ENCODE measurements at regions not wholly inside any gene's neighbourhood (a gene's known extent, or its start where the extent isn't known, plus 50 kb on each side); places are given as distances from the start of the nearest gene placed in this dataset.
"Not testable (repeated sequence)": the region's sequence is repeated elsewhere in the genome, so short reads cannot be mapped to it uniquely, and the experiment has no call there.

GRCh38 chr1:194060481-194060880 is 874.1 kb upstream of the B3GALT2 start:
- TF ChIP-seq, protein P1, sequence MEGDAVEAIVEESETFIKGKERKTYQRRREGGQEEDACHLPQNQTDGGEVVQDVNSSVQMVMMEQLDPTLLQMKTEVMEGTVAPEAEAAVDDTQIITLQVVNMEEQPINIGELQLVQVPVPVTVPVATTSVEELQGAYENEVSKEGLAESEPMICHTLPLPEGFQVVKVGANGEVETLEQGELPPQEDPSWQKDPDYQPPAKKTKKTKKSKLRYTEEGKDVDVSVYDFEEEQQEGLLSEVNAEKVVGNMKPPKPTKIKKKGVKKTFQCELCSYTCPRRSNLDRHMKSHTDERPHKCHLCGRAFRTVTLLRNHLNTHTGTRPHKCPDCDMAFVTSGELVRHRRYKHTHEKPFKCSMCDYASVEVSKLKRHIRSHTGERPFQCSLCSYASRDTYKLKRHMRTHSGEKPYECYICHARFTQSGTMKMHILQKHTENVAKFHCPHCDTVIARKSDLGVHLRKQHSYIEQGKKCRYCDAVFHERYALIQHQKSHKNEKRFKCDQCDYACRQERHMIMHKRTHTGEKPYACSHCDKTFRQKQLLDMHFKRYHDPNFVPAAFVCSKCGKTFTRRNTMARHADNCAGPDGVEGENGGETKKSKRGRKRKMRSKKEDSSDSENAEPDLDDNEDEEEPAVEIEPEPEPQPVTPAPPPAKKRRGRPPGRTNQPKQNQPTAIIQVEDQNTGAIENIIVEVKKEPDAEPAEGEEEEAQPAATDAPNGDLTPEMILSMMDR (IDR thresholded peaks at IDR 0.05) = no peak
- no peak for DNase-seq (ENCODE audit: low spot score)

GRCh38 chr1:194058268-194058667 is 871.9 kb upstream of the B3GALT2 start:
- not testable (repeated sequence) for H3K27ac ChIP-seq

More at GRCh38 chr1:194060481-194060880, 874.1 kb upstream of the B3GALT2 start:
- Histone ChIP-seq H3K27ac (no peak overlapping the region), H3K4me3 (no peak overlapping the region)

GRCh38 chr1:194056169-194056568 is 869.8 kb upstream of the B3GALT2 start:
- no peak overlapping the region for H3K27ac ChIP-seq
- no peak for DNase-seq (ENCODE audit: low spot score)
- no peak overlapping the region for H3K4me3 ChIP-seq
- TF ChIP-seq, protein P1 (IDR thresholded peaks at IDR 0.05) = no peak

More at GRCh38 chr1:194058268-194058667, 871.9 kb upstream of the B3GALT2 start:
- not testable (repeated sequence) for H3K4me3 ChIP-seq; DNase-seq (ENCODE audit: low spot score)

DNA sequence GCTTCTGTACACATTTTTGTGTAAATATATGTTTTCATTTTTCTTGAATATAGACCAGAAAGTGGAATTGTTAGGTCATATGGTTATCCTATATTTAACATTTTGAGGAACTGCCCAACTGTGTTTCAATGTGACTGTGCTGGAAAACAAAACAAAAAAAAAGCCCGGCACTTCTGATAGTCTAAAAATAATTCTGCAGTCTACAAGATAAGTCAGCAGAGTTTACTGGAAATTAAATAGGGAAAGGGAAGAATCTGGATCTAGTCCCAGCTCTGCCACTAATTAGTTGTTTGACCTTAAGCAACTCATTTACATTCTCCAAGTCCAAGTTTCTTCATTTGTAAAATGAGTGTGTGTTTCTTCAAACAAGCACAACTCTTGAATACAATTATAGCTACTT is 869.1 kb upstream of the B3GALT2 start:
- no peak overlapping the region for H3K4me3 ChIP-seq
- TF ChIP-seq, protein P1 (IDR thresholded peaks at IDR 0.05) = no peak
- DNase-seq (ENCODE audit: low spot score) = no peak
- no peak overlapping the region for H3K27ac ChIP-seq

DNA sequence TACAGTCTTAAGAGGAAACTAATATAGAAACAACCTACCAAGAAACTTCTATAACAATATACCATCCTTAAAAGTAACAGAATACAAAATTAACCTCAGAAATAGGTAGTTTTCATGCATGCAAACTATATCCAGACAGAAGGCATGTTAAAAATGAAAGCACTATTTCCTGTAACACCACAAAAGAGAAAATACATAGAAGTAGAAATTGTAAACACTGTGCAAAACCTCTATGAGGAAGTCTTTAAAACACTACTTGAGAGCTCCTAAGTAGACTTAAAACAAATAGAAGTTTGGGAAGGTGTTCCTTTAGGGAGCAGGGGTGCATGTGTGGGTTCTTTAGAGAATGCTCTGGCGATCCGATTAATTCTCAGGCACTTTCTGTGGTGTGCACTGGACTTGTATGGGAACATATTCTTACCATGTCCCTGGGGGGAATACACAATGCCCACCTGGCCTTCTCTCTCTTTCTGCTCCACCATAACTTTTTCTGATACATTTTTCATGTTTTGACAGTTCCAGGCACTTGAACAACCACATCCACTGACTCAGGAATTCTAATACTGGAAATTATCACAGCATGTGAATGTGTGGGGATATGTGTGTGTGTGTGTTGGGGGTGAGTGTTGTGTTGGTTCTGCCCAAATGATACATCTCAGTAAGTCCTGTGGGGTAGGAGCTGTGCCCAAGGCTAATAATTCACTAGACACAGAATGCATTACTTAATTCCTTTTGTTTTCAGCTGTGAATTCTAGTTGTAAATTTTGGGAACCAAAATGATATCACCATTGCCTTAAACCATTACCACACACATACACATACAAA is 866.3 kb upstream of the B3GALT2 start:
- Histone ChIP-seq H3K27ac (no peak overlapping the region), H3K4me3 (no peak overlapping the region)
- TF ChIP-seq, protein P1 (IDR thresholded peaks at IDR 0.05) = no peak
- DNase-seq (ENCODE audit: low spot score) = no peak

DNA sequence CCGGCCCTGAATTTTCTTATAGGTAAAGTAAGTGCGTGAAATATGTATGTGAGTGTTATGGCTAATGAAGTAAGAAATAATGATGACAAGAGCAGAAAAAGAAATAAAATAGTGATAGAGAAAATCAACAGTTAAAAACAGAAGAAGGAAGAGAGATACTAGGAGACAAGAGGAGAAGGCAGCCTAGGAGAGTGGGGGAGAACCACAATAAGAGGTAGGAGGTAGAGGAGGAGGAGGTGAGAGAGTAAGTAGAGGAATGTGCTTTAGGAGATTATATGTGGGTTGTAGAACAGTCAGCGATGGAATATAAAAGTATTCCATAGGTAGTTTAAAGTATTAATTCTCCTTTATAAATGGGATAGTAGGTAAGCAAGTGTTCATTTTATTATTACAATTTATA is 861.5 kb upstream of the B3GALT2 start:
- DNase-seq (ENCODE audit: low spot score) = no peak
- TF ChIP-seq, protein P1 (IDR thresholded peaks at IDR 0.05) = no peak
- H3K27ac ChIP-seq = no peak overlapping the region
- H3K4me3 ChIP-seq = no peak overlapping the region

DNA sequence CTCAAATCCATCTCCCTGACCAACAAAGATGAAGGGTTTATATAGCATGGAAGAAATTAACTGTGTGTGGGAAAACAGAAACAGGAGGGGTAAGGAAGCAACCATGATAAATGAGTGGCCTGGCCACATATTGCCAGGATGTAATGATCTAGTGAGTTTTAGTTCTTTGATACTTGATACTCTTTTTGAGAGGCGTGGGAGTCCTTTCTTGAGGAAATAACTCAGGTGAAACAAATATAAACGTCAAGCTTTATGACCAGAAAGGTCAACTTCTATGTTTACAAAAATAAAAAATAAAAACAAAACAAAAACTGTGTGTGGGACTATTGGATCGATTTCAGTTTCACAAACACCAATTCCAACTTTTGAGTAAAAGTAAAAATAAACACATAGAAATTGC is 860.8 kb upstream of the B3GALT2 start:
- TF ChIP-seq, protein P1 (IDR thresholded peaks at IDR 0.05) = no peak
- Histone ChIP-seq H3K4me3 (no peak overlapping the region), H3K27ac (no peak overlapping the region)
- no peak for DNase-seq (ENCODE audit: low spot score)
